Panc1 (cell line): ENCODE measurements at regions not wholly inside any gene's neighbourhood (a gene's known extent, or its start where the extent isn't known, plus 50 kb on each side); places are given as distances from the start of the nearest gene placed in this dataset.

Experiments
- ATAC-seq: fragments of 200-7000 bp; cut with Tn5 transposase; 2 replicates; pipeline ENCODE4 v1.9.1; 2020; ENCODE audit warnings: mild to moderate bottlenecking, moderate library complexity
- BruUV-seq: library from RNA; stranded (reverse); fragments of 400-500 nt; replicated peaks from 2 replicates; lab custom pipeline; 2021; lab: Mats Ljungman, UMichigan
- CTCF ChIA-PET: fragments of 300-600 bp; sonication (Branson Sonifier 250); formaldehyde crosslinking; loops from one replicate; lab custom pipeline; 2022; ENCODE audit warnings: antibody characterized with exemption; lab: Charles Lee
- POLR2A ChIA-PET: fragments of 300-600 bp; sonication (Branson Sonifier 250); formaldehyde crosslinking; loops from one replicate; lab custom pipeline; 2022; ENCODE audit warnings: antibody characterized with exemption; lab: Charles Lee
- DNase-seq: peaks from one replicate; pipeline ENCODE4 v3.0.0-alpha.2; 2010; ENCODE audit warnings: low read depth, low spot score
- H3K27ac ChIP-seq: 2 replicates; pipeline ENCODE4 v1.5.1; 2011; ENCODE audit warnings: mild to moderate bottlenecking, low read length, inconsistent platforms
- H3K27me3 ChIP-seq: fragments of 200-500 bp; sonication (Bioruptor generic); 2 replicates; pipeline ENCODE4 v1.6.0; 2014; ENCODE audit warnings: low read length, inconsistent platforms; ENCODE audit not compliant: control insufficient read depth, insufficient read depth
- H3K36me3 ChIP-seq: fragments of 200-500 bp; sonication (Bioruptor generic); 2 replicates; pipeline ENCODE4 v1.5.1; 2014; ENCODE audit warnings: inconsistent platforms, mild to moderate bottlenecking, low read length, moderate library complexity; ENCODE audit not compliant: control insufficient read depth, insufficient read depth
- H3K4me1 ChIP-seq: 2 replicates; pipeline ENCODE4 v1.5.1; 2011; ENCODE audit warnings: inconsistent platforms, mild to moderate bottlenecking, low read length, moderate library complexity; ENCODE audit not compliant: control insufficient read depth, insufficient read depth
- H3K4me3 ChIP-seq, 2 experiments: 2 replicates each; pipeline ENCODE4 v1.5.1; 2011 to 2012; ENCODE audit warnings: low read depth in 2 of 2, low read length in 2 of 2, mild to moderate bottlenecking in 2 of 2, inconsistent platforms in 1 of 2, moderate library complexity in 1 of 2
- H3K9me3 ChIP-seq: fragments of 200-500 bp; sonication (Bioruptor generic); 2 replicates; pipeline ENCODE4 v1.5.1; 2014; ENCODE audit warnings: low read depth, mild to moderate bottlenecking, inconsistent platforms, low read length, moderate library complexity; ENCODE audit not compliant: control insufficient read depth, insufficient read depth
- POLR2AphosphoS5 ChIP-seq: IDR thresholded peaks from 2 replicates; pipeline ENCODE4 v1.6.1; 2012; ENCODE audit warnings: mild to moderate bottlenecking, low read depth, low read length, moderate library complexity
- REST ChIP-seq, 2 experiments: IDR thresholded peaks; 2 replicates each; pipeline ENCODE4 v1.6.1; 2011 to 2012; ENCODE audit warnings: low read depth in 2 of 2, control low read depth in 1 of 2, low read length in 1 of 2, mild to moderate bottlenecking in 1 of 2, moderate library complexity in 1 of 2; ENCODE audit not compliant: insufficient read depth in 1 of 2
- SIN3A ChIP-seq: IDR thresholded peaks from 2 replicates; pipeline ENCODE4 v1.6.1; 2012; ENCODE audit warnings: low read depth, mild to moderate bottlenecking, low read length, moderate library complexity, borderline replicate concordance; ENCODE audit not compliant: insufficient read depth
- TCF7L2 ChIP-seq: IDR thresholded peaks from 2 replicates; pipeline ENCODE4 v1.6.1; 2011; ENCODE audit warnings: mild to moderate bottlenecking, low read depth, low read length, inconsistent platforms
- in situ Hi-C: cut with HindIII; loops from 2 replicates; pipeline ENCODE4 v1.10.0; 2016; ENCODE audit warnings: low sequenced_read_pairs, low pct_unique_long_range_greater_than_20kb
- intact Hi-C: fragments of 100-400 bp; cut with micrococcal nuclease; formaldehyde crosslinking; loops from one replicate; pipeline ENCODE4 v1.10.0; 2022; ENCODE audit not compliant: unreplicated experiment
- TF ChIP-seq, protein P1 (sequence below): fragments of 450-650 bp; IDR thresholded peaks from 2 replicates; pipeline ENCODE4 v1.5.1; 2017; ENCODE audit warnings: mild to moderate bottlenecking

DNA sequence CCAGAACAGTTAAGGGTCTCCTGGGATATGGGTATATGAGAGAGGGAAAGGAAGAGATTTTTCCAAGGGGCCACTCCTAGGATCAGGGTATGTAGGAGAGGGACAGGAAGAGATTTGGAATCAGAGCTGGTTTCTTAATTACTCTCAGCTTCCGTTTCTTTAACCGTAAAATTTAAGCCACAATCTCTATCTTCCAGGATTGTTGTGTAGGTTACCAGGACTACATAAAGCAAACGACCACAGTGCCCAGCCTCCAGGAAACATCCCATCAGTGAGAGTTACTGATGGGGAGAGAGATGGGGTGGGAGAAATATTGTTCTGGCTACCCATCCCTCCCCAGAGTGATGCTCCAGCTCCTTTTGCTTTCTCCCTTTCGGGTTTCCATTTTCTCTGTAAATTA, 114.6 kb upstream of the THUMPD2 start:
- no TSS peak for BruUV-seq
- DNase-seq (no peak), ATAC-seq (no peak)
- no peaks in the 10 kb centered on the region for H3K36me3 ChIP-seq
- POLR2A ChIA-PET, result no interaction called here
- H3K27ac ChIP-seq, result no peak overlapping the region
- CTCF ChIA-PET, result no interaction called here
- H3K4me1 ChIP-seq, result no peaks in the 10 kb centered on the region
- TF ChIP-seq, protein P1, sequence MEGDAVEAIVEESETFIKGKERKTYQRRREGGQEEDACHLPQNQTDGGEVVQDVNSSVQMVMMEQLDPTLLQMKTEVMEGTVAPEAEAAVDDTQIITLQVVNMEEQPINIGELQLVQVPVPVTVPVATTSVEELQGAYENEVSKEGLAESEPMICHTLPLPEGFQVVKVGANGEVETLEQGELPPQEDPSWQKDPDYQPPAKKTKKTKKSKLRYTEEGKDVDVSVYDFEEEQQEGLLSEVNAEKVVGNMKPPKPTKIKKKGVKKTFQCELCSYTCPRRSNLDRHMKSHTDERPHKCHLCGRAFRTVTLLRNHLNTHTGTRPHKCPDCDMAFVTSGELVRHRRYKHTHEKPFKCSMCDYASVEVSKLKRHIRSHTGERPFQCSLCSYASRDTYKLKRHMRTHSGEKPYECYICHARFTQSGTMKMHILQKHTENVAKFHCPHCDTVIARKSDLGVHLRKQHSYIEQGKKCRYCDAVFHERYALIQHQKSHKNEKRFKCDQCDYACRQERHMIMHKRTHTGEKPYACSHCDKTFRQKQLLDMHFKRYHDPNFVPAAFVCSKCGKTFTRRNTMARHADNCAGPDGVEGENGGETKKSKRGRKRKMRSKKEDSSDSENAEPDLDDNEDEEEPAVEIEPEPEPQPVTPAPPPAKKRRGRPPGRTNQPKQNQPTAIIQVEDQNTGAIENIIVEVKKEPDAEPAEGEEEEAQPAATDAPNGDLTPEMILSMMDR, result no peak
- TF ChIP-seq TCF7L2, result no peak
- TF ChIP-seq POLR2AphosphoS5, result no peak
- TF ChIP-seq REST (IDR thresholded peaks at IDR 0.05; ENCODE audit: insufficient read depth in 1 of 2, low read depth in 2 of 2, low read length in 1 of 2), result no peak
- no peak for TF ChIP-seq SIN3A
- in situ Hi-C loops (no loop called here), intact Hi-C loops (no loop called here)
- H3K9me3 ChIP-seq, result no peaks in the 10 kb centered on the region
- H3K4me3 ChIP-seq, result no peak overlapping the region
- H3K27me3 ChIP-seq, result no peaks in the 10 kb centered on the region

DNA sequence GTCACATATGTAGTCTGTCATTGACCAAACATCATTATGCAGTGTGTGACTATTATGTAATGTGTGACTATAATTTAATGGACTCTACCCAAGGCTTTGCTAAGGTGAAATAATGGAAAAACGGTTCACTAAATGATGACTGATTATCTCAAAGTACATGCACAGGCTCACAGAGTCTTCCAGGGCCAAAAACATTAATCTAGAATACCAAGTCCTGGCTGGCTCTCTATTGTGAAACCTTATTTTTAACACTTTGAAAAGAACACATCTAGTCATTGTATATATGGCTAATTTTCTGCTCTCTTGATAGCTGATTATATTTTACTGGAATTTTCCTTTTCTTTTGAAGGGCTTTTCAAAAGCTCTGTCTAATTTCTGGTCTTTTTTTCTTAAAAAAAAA, 102.9 kb upstream of the THUMPD2 start:
- BruUV-seq, result no TSS peak
- no peaks in the 10 kb centered on the region for H3K27me3 ChIP-seq
- ATAC-seq, result no peak
- no peaks in the 10 kb centered on the region for H3K36me3 ChIP-seq
- ChIA-PET CTCF (no interaction called here), POLR2A (no interaction called here)
- TF ChIP-seq POLR2AphosphoS5, result no peak
- TF ChIP-seq REST (IDR thresholded peaks at IDR 0.05; ENCODE audit: insufficient read depth in 1 of 2, low read depth in 2 of 2, low read length in 1 of 2), result no peak
- TF ChIP-seq, protein P1, result no peak
- TF ChIP-seq TCF7L2, result no peak
- no peak for TF ChIP-seq SIN3A
- H3K27ac ChIP-seq, result no peak overlapping the region
- DNase-seq, result no peak
- H3K4me3 ChIP-seq, result no peak overlapping the region
- intact Hi-C loops (no loop called here), in situ Hi-C loops (no loop called here)
- no peaks in the 10 kb centered on the region; the same call in 1 of the 2 replicates for H3K9me3 ChIP-seq
- no peaks in the 10 kb centered on the region for H3K4me1 ChIP-seq
